HG02642 (cell line): ENCODE measurements at regions not wholly inside any gene's neighbourhood (a gene's known extent, or its start where the extent isn't known, plus 50 kb on each side); places are given as distances from the start of the nearest gene placed in this dataset.

Experiments
- ATAC-seq: cut with Tn5 transposase; IDR thresholded peaks from one replicate; pipeline ENCODE4 v1.9.1; 2021; ENCODE audit warnings: mild to moderate bottlenecking; ENCODE audit not compliant: unreplicated experiment, poor library complexity

- ATAC-seq: no peak
These were observed 90.5 kb upstream of the CCDC150 start for GRCh38 chr2:196549052-196549451.

- no peak for ATAC-seq
These were observed 88.5 kb upstream of the CCDC150 start for GRCh38 chr2:196551014-196551413.

DNA sequence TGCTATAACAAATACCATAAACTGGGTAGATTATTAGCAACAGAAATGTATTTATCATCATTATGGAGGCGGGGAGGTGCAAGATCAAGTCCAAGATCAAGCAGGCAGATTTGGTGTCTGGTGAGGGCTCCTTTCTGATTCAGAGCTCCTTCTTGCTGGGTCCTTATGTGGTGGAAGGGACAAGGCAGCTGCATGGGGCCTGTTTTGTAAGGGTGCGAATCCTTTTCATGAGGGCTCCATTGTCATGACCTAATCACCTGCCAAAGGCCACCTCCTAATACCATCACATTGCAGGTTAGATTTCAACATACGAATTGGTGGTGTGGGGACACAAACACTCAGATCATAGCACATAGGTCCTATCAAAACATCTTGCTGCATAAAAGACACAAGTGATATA is 84.4 kb upstream of the CCDC150 start:
- no peak for ATAC-seq

- ATAC-seq: no peak
These were observed 83.8 kb upstream of the CCDC150 start for GRCh38 chr2:196555726-196556125.

- ATAC-seq: no peak
These were observed 81.0 kb upstream of the CCDC150 start for GRCh38 chr2:196558497-196558896.

GRCh38 chr2:196563876-196564275 is 75.6 kb upstream of the CCDC150 start:
- no peak for ATAC-seq

DNA sequence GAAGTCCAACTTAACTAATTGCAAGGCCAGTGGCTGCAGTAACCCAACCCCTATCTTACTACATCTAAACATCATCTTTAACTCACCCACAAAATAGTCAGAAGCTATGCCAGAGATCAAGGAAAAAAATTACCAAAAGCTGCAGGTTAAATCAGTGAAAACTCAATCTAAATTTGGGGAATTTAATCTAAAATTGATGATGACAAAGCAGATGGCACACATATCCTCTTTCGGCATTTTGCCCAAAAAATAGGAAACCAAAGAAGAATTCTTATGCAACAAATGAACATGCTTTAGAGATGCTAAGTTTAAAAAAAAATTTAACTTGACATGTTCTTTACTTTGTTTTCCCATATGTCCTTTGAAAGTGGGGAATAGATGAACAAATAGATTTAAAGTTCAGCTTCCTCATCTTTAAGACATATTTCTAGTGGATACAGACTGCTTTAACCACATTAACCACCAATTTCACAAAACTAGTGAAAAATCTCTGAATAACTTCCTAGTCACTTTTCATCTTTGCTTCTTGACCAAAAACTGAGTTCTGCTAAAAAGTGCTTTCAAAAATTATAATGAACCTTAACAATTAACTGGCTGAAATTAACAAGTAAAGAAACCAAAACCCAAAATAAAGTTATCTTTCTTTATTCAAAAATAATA is 74.3 kb upstream of the CCDC150 start:
- ATAC-seq: no peak

- no peak for ATAC-seq
These were observed 73.5 kb upstream of the CCDC150 start for GRCh38 chr2:196565982-196566381.

DNA sequence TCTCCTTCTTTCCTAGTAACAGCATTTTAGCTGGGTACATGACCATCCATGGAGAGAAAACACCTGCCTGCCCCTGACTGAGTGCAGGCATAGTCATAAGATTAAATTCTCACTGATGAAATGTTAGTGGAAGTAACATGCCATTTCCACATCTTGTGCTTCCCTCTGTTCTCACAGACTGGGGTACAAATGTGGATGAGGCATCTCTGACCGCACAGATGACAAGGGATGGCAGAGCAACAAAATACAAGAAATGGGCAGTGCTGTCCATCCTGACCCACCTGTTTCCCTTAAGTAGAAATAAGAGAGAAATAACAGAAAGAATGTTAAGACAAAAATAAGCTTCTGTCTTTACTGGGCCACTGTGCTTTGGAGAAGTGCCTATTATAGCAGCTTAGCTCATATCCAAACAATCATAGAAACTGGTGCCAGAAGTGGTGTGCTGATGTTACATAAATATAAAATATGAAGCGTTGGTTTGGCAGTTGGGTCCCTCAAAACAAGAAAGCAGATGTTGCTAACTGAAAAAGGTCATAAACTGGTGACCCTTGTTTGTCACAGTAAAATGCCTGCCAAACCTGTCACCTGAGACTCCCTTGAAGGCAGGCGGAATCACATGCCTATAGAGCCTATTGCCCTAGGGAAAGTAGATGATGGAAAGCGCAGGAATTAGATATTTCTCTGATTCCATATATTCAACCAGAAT is 72.4 kb upstream of the CCDC150 start:
- ATAC-seq: no peak

GRCh38 chr2:196568506-196568905 is 71.0 kb upstream of the CCDC150 start:
- no peak for ATAC-seq

DNA sequence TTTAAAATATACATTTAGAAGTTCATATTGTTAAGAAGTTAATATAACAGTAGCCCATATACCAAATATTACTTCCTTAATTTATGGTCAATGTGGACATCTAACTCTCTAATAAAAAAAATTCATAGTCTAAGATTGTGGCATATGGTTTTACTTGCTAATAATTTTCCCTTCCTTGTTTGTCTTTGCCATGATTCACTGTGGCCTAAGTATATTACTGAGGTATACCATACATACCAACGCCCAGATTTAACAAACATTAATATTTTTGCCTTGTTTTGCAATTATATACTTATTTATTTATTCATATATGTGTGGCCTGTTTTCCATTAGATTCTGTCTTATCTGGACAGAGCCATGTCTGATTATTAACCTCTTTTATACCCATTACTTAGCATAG is 54.6 kb upstream of the CCDC150 start:
- no peak for ATAC-seq

GRCh38 chr2:196586511-196586991 is 53.0 kb upstream of the CCDC150 start:
- no peak for ATAC-seq

GRCh38 chr2:196587056-196587455 is 52.5 kb upstream of the CCDC150 start:
- no peak for ATAC-seq

- no peak for ATAC-seq
These were observed 51.8 kb upstream of the CCDC150 start for GRCh38 chr2:196587739-196588138.

DNA sequence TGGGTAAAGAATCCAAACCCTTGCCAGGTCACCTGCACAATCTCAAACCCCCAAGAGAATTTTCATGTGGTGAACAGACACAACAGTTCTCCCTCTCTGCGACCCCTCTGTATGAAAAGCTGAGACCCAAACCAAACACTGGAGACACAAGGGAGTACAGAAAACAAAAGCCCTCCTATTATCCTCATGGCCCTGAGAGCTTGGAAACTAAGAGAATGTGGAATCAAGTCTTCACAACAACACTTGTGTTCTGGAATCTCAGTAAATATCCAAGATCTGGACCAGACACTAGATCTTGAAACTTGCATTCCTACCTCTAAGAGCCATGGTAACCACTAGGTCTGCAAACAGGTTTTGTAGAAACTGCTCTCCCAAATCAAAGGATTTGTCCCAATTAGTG is 50.1 kb upstream of the CCDC150 start:
- no peak for ATAC-seq
